ENCODE measurements at regions not wholly inside any gene's neighbourhood (a gene's known extent, or its start where the extent isn't known, plus 50 kb on each side); places are given as distances from the start of the nearest gene placed in this dataset.
A peak's percentile ranks its signal among the peaks of the same experiment; 100 is the strongest.

DNA sequence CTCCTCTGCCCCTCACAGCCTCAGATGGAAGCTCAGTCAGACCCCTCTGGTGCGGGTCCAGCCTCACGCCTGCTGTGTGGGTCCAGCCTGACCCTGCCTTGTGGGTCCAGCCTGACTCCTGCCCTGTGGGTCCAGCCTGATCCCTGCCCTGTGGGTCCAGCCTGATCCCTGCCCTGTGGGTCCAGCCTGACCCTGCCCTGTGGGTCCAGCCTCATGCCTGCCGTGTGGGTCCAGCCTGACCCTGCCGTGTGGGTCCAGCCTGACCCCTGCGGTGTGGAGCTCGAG, 445.3 kb downstream of the BRD1 start:
- Histone ChIP-seq H3K4me1 (ENCODE audit: insufficient read depth) (no peaks in the 10 kb centered on the region), H3K4me3 (no peak overlapping the region), H3K79me2 (replicated peaks; ENCODE audit: insufficient read depth) (no peaks in the 10 kb centered on the region), H3F3A (replicated peaks; ENCODE audit: low read depth) (no peaks in the 10 kb centered on the region), H3K27me3 (ENCODE audit: insufficient read depth) (no peaks in the 10 kb centered on the region), H3K4me2 (no peak overlapping the region), H3K36me3 (ENCODE audit: insufficient read depth) (no peaks in the 10 kb centered on the region; the same call in 1 of the 2 replicates), H4K20me1 (replicated peaks; ENCODE audit: insufficient read depth) (no peaks in the 10 kb centered on the region), H3K27ac (ENCODE audit: low read depth) (no peak overlapping the region), H3K9me2 (ENCODE audit: insufficient read depth) (no peaks in the 10 kb centered on the region), H2AFZ (no peak overlapping the region)
- DNase-seq (ENCODE audit: low spot score) (no peak), ATAC-seq (no peak; the same call in 2 of the 3 replicates)
- no peaks in the 10 kb centered on the region; the same call in 2 of the 3 replicates for H3K36me3 Mint-ChIP-seq (ENCODE audit: low read depth)
- no peak overlapping the region for H3K27ac Mint-ChIP-seq
- no peak overlapping the region for H3K4me3 Mint-ChIP-seq
- no peaks in the 10 kb centered on the region; the same call in 2 of the 3 replicates for H3K9me3 Mint-ChIP-seq
- H3K27me3 Mint-ChIP-seq (ENCODE audit: insufficient read depth, low read depth, poor library complexity): peaks cover 13% of the 10 kb centered on the region
- peaks cover 23% of the 10 kb centered on the region for H3K4me1 Mint-ChIP-seq
- no peak for TF ChIP-seq JUNB (IDR thresholded peaks at IDR 0.05; ENCODE audit: unreplicated experiment)
- no peak for TF ChIP-seq POLR2AphosphoS5 (IDR thresholded peaks at IDR 0.05; ENCODE audit: low read depth)

DNA sequence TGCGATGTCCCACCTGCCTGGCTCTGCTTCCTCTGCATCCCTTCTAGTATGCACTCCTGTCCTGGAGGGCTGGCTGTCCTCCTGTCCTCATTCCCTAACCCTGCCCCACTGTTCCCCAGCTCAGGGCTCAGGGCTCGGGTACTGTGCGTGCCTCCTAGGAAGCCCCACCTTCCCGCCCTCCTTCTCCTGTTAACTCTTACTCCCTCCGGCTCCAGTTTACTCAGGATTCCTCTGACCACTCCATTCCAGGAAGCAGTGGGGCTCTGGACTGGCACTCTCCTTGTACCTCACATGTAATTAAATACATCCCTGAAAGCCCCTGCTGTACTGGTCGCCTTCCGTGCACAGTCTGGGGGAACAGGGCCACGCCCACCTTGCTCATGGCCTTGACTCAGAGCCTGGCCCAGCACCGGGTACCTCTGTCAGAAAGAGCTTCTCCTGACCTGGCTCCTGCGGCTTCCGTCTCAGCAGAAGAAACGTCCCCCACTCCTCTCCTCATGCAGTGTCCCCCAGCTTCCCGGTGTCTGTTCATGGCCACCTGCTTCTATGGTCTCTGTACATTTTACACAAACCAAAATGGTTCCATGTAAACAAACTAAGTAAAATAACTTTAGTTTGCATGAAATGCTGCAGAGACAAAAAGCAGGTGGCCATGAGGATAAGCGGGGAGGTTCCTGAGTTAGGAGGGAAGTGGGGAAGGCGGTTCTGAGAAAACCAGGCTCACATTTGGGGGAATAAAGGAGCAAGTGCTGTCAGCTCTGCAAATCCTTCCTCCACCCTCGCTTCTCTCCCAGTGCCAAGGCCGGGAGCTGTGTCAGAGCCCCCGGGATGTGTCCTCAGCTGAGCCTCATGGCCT, 445.9 kb downstream of the BRD1 start:
- DNase-seq (ENCODE audit: low spot score) (no peak), ATAC-seq (peak; percentile 74)
- H3K36me3 Mint-ChIP-seq (ENCODE audit: low read depth): no peaks in the 10 kb centered on the region; the same call in 2 of the 3 replicates
- H3K4me3 Mint-ChIP-seq: no peak overlapping the region
- H3F3A ChIP-seq (replicated peaks; ENCODE audit: low read depth): no peaks in the 10 kb centered on the region
- no peaks in the 10 kb centered on the region for H3K9me2 ChIP-seq (ENCODE audit: insufficient read depth)
- peaks cover under 1% of the 10 kb centered on the region; the same call in 1 of the 2 replicates for H3K36me3 ChIP-seq (ENCODE audit: insufficient read depth)
- H3K4me3 ChIP-seq: no peak overlapping the region
- H3K27me3 Mint-ChIP-seq (ENCODE audit: insufficient read depth, low read depth, poor library complexity): peaks cover 13% of the 10 kb centered on the region
- peaks cover 23% of the 10 kb centered on the region for H3K4me1 Mint-ChIP-seq
- H3K4me1 ChIP-seq (ENCODE audit: insufficient read depth): no peaks in the 10 kb centered on the region
- no peak overlapping the region for H2AFZ ChIP-seq
- H3K9me3 Mint-ChIP-seq: no peaks in the 10 kb centered on the region; the same call in 2 of the 3 replicates
- H3K27ac Mint-ChIP-seq: no peak overlapping the region
- no peaks in the 10 kb centered on the region for H3K27me3 ChIP-seq (ENCODE audit: insufficient read depth)
- H3K27ac ChIP-seq (ENCODE audit: low read depth): no peak overlapping the region
- H4K20me1 ChIP-seq (replicated peaks; ENCODE audit: insufficient read depth): no peaks in the 10 kb centered on the region
- no peak overlapping the region for H3K4me2 ChIP-seq
- no peaks in the 10 kb centered on the region for H3K79me2 ChIP-seq (replicated peaks; ENCODE audit: insufficient read depth)
- TF ChIP-seq, protein P1, sequence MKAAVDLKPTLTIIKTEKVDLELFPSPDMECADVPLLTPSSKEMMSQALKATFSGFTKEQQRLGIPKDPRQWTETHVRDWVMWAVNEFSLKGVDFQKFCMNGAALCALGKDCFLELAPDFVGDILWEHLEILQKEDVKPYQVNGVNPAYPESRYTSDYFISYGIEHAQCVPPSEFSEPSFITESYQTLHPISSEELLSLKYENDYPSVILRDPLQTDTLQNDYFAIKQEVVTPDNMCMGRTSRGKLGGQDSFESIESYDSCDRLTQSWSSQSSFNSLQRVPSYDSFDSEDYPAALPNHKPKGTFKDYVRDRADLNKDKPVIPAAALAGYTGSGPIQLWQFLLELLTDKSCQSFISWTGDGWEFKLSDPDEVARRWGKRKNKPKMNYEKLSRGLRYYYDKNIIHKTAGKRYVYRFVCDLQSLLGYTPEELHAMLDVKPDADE (IDR thresholded peaks at IDR 0.05): no peak
- TF ChIP-seq ZNF331 (CRISPR knock-in tag; IDR thresholded peaks at IDR 0.05; ENCODE audit: low read depth) (no peak), NANOG (IDR thresholded peaks at IDR 0.05; ENCODE audit: borderline replicate concordance) (no peak), POLR2AphosphoS5 (IDR thresholded peaks at IDR 0.05; ENCODE audit: low read depth) (no peak), EZH2phosphoT487 (IDR thresholded peaks at IDR 0.05; ENCODE audit: unreplicated experiment) (no peak), CREB1 (CRISPR knock-in tag; IDR thresholded peaks at IDR 0.05; ENCODE audit: low read depth) (no peak)
- TF ChIP-seq, protein P2, sequence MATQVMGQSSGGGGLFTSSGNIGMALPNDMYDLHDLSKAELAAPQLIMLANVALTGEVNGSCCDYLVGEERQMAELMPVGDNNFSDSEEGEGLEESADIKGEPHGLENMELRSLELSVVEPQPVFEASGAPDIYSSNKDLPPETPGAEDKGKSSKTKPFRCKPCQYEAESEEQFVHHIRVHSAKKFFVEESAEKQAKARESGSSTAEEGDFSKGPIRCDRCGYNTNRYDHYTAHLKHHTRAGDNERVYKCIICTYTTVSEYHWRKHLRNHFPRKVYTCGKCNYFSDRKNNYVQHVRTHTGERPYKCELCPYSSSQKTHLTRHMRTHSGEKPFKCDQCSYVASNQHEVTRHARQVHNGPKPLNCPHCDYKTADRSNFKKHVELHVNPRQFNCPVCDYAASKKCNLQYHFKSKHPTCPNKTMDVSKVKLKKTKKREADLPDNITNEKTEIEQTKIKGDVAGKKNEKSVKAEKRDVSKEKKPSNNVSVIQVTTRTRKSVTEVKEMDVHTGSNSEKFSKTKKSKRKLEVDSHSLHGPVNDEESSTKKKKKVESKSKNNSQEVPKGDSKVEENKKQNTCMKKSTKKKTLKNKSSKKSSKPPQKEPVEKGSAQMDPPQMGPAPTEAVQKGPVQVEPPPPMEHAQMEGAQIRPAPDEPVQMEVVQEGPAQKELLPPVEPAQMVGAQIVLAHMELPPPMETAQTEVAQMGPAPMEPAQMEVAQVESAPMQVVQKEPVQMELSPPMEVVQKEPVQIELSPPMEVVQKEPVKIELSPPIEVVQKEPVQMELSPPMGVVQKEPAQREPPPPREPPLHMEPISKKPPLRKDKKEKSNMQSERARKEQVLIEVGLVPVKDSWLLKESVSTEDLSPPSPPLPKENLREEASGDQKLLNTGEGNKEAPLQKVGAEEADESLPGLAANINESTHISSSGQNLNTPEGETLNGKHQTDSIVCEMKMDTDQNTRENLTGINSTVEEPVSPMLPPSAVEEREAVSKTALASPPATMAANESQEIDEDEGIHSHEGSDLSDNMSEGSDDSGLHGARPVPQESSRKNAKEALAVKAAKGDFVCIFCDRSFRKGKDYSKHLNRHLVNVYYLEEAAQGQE (IDR thresholded peaks at IDR 0.05; ENCODE audit: unreplicated experiment): no peak
- TF ChIP-seq, protein P3, sequence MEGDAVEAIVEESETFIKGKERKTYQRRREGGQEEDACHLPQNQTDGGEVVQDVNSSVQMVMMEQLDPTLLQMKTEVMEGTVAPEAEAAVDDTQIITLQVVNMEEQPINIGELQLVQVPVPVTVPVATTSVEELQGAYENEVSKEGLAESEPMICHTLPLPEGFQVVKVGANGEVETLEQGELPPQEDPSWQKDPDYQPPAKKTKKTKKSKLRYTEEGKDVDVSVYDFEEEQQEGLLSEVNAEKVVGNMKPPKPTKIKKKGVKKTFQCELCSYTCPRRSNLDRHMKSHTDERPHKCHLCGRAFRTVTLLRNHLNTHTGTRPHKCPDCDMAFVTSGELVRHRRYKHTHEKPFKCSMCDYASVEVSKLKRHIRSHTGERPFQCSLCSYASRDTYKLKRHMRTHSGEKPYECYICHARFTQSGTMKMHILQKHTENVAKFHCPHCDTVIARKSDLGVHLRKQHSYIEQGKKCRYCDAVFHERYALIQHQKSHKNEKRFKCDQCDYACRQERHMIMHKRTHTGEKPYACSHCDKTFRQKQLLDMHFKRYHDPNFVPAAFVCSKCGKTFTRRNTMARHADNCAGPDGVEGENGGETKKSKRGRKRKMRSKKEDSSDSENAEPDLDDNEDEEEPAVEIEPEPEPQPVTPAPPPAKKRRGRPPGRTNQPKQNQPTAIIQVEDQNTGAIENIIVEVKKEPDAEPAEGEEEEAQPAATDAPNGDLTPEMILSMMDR (conservative IDR thresholded peaks at IDR 0.05; ENCODE audit: low read depth in 2 of 2): no peak

Data from GM23338 (cell line).